ENCODE measurements at regions not wholly inside any gene's neighbourhood (a gene's known extent, or its start where the extent isn't known, plus 50 kb on each side); places are given as distances from the start of the nearest gene placed in this dataset.

GRCh38 chrX:14357314-14357713 is 172.0 kb upstream of the GLRA2 start:
- Histone ChIP-seq H3K23ac (ENCODE audit: low read depth, low read length, poor library complexity) (no peak overlapping the region), H3K79me1 (ENCODE audit: low read depth, low read length) (no peaks in the 10 kb centered on the region), H3K4me1 (ENCODE audit: control insufficient read depth in 2 of 2, insufficient read depth in 1 of 2, low read depth in 1 of 2, low read length in 2 of 2) (no peaks in the 10 kb centered on the region), H2BK120ac (ENCODE audit: low read depth, low read length) (no peak overlapping the region), H2AK5ac (ENCODE audit: low read depth, low read length) (no peak overlapping the region), H3K9me3 (replicated peaks in 1 of 2; ENCODE audit: control insufficient read depth in 2 of 2, insufficient read depth in 1 of 2, low read depth in 1 of 2, low read length in 2 of 2) (no peaks in the 10 kb centered on the region), H3K9ac (ENCODE audit: low read depth, low read length, poor library complexity) (no peak overlapping the region), H3K18ac (ENCODE audit: low read length) (no peak overlapping the region), H2BK15ac (ENCODE audit: low read length) (no peak overlapping the region), H2AFZ (ENCODE audit: low read length) (no peak overlapping the region), H3K4me2 (ENCODE audit: insufficient read depth, low read length, poor library complexity, severe bottlenecking) (no peak overlapping the region), H3K4me3 (ENCODE audit: low read length in 2 of 2) (no peak overlapping the region), H3K27me3 (ENCODE audit: control insufficient read depth in 3 of 3, insufficient read depth in 3 of 3, low read depth in 1 of 3, low read length in 3 of 3) (no peaks in the 10 kb centered on the region), H3K4ac (ENCODE audit: low read length) (no peak overlapping the region), H3K36me3 (replicated peaks in 1 of 2; ENCODE audit: control insufficient read depth in 2 of 2, insufficient read depth in 2 of 2, low read length in 2 of 2) (no peaks in the 10 kb centered on the region), H3K14ac (ENCODE audit: low read length) (no peak overlapping the region), H2BK5ac (ENCODE audit: low read length) (no peak overlapping the region), H4K8ac (ENCODE audit: low read depth, low read length) (no peak overlapping the region), H4K91ac (ENCODE audit: low read depth, low read length, poor library complexity) (no peak overlapping the region), H3K27ac (replicated peaks; ENCODE audit: low read length) (no peak overlapping the region), H2BK12ac (ENCODE audit: low read length) (no peak overlapping the region)
- no peak for DNase-seq (ENCODE audit: low spot score)

- H3K36me3 ChIP-seq (replicated peaks in 1 of 2; ENCODE audit: control insufficient read depth in 2 of 2, insufficient read depth in 2 of 2, low read length in 2 of 2), result no peaks in the 10 kb centered on the region
- H2BK120ac ChIP-seq (ENCODE audit: low read depth, low read length), result no peak overlapping the region
- no CpG with 5 or more reads among the region's 1 CpG for WGBS, 2 donors (ENCODE audit: extremely low coverage in 2 of 2, insufficient read length in 2 of 2, insufficient replicate concordance in 1 of 2)
- H3K23ac ChIP-seq (ENCODE audit: low read depth, low read length, poor library complexity), result no peak overlapping the region
- no peaks in the 10 kb centered on the region for H3K79me1 ChIP-seq (ENCODE audit: low read depth, low read length)
- peaks cover 6 to 7% of the 10 kb centered on the region in 2 donors for H3K4me1 ChIP-seq (ENCODE audit: control insufficient read depth in 2 of 2, insufficient read depth in 1 of 2, low read depth in 1 of 2, low read length in 2 of 2)
- no peak overlapping the region for H3K27ac ChIP-seq (replicated peaks; ENCODE audit: low read length)
- no peak overlapping the region for H2BK15ac ChIP-seq (ENCODE audit: low read length)
- no peak overlapping the region for H4K91ac ChIP-seq (ENCODE audit: low read depth, low read length, poor library complexity)
- H2AFZ ChIP-seq (ENCODE audit: low read length), result no peak overlapping the region
- no peak overlapping the region for H3K4ac ChIP-seq (ENCODE audit: low read length)
- no peaks in the 10 kb centered on the region for H3K27me3 ChIP-seq (ENCODE audit: control insufficient read depth in 3 of 3, insufficient read depth in 3 of 3, low read depth in 1 of 3, low read length in 3 of 3)
- H3K18ac ChIP-seq (ENCODE audit: low read length), result no peak overlapping the region
- no peak overlapping the region for H2AK5ac ChIP-seq (ENCODE audit: low read depth, low read length)
- H3K9ac ChIP-seq (ENCODE audit: low read depth, low read length, poor library complexity), result no peak overlapping the region
- no peak overlapping the region for H3K4me3 ChIP-seq (ENCODE audit: low read length in 2 of 2)
- no peak overlapping the region for H3K14ac ChIP-seq (ENCODE audit: low read length)
- H3K9me3 ChIP-seq (replicated peaks in 1 of 2; ENCODE audit: control insufficient read depth in 2 of 2, insufficient read depth in 1 of 2, low read depth in 1 of 2, low read length in 2 of 2), result no peaks in the 10 kb centered on the region
- no peak overlapping the region for H2BK12ac ChIP-seq (ENCODE audit: low read length)
- DNase-seq (ENCODE audit: low spot score), result no peak
- no peak overlapping the region for H3K4me2 ChIP-seq (ENCODE audit: insufficient read depth, low read length, poor library complexity, severe bottlenecking)
- H4K8ac ChIP-seq (ENCODE audit: low read depth, low read length), result no peak overlapping the region
- no peak overlapping the region for H2BK5ac ChIP-seq (ENCODE audit: low read length)
Measured at GRCh38 chrX:14356401-14356800, 172.9 kb upstream of the GLRA2 start.

- Histone ChIP-seq H3K4ac (ENCODE audit: low read length) (no peak overlapping the region), H3K36me3 (replicated peaks in 1 of 2; ENCODE audit: control insufficient read depth in 2 of 2, insufficient read depth in 2 of 2, low read length in 2 of 2) (no peaks in the 10 kb centered on the region), H3K4me1 (ENCODE audit: control insufficient read depth in 2 of 2, insufficient read depth in 1 of 2, low read depth in 1 of 2, low read length in 2 of 2) (peaks cover 7 to 9% of the 10 kb centered on the region in 2 donors), H3K9ac (ENCODE audit: low read depth, low read length, poor library complexity) (no peak overlapping the region), H2BK120ac (ENCODE audit: low read depth, low read length) (no peak overlapping the region), H2BK15ac (ENCODE audit: low read length) (no peak overlapping the region), H3K9me3 (replicated peaks in 1 of 2; ENCODE audit: control insufficient read depth in 2 of 2, insufficient read depth in 1 of 2, low read depth in 1 of 2, low read length in 2 of 2) (no peaks in the 10 kb centered on the region), H3K27me3 (ENCODE audit: control insufficient read depth in 3 of 3, insufficient read depth in 3 of 3, low read depth in 1 of 3, low read length in 3 of 3) (no peaks in the 10 kb centered on the region), H4K8ac (ENCODE audit: low read depth, low read length) (no peak overlapping the region), H3K4me3 (ENCODE audit: low read length in 2 of 2) (no peak overlapping the region), H4K91ac (ENCODE audit: low read depth, low read length, poor library complexity) (no peak overlapping the region), H2AFZ (ENCODE audit: low read length) (no peak overlapping the region), H3K4me2 (ENCODE audit: insufficient read depth, low read length, poor library complexity, severe bottlenecking) (no peak overlapping the region), H3K27ac (replicated peaks; ENCODE audit: low read length) (no peak overlapping the region), H2AK5ac (ENCODE audit: low read depth, low read length) (no peak overlapping the region), H3K23ac (ENCODE audit: low read depth, low read length, poor library complexity) (no peak overlapping the region), H3K79me1 (ENCODE audit: low read depth, low read length) (no peaks in the 10 kb centered on the region), H3K18ac (ENCODE audit: low read length) (no peak overlapping the region), H2BK12ac (ENCODE audit: low read length) (no peak overlapping the region), H3K14ac (ENCODE audit: low read length) (no peak overlapping the region), H2BK5ac (ENCODE audit: low read length) (no peak overlapping the region)
- no peak for DNase-seq (ENCODE audit: low spot score)
Measured at GRCh38 chrX:14355556-14355955, 173.8 kb upstream of the GLRA2 start.

GRCh38 chrX:14354521-14354920 is 174.8 kb upstream of the GLRA2 start:
- Histone ChIP-seq H2AFZ (ENCODE audit: low read length) (no peak overlapping the region), H2BK12ac (ENCODE audit: low read length) (no peak overlapping the region), H2BK5ac (ENCODE audit: low read length) (no peak overlapping the region), H3K4ac (ENCODE audit: low read length) (no peak overlapping the region), H3K27me3 (ENCODE audit: control insufficient read depth in 3 of 3, insufficient read depth in 3 of 3, low read depth in 1 of 3, low read length in 3 of 3) (no peaks in the 10 kb centered on the region), H3K4me1 (ENCODE audit: control insufficient read depth in 2 of 2, insufficient read depth in 1 of 2, low read depth in 1 of 2, low read length in 2 of 2) (peaks cover 7 to 9% of the 10 kb centered on the region in 2 donors), H3K14ac (ENCODE audit: low read length) (no peak overlapping the region), H3K79me1 (ENCODE audit: low read depth, low read length) (no peaks in the 10 kb centered on the region), H3K9ac (ENCODE audit: low read depth, low read length, poor library complexity) (no peak overlapping the region), H4K91ac (ENCODE audit: low read depth, low read length, poor library complexity) (no peak overlapping the region), H3K36me3 (replicated peaks in 1 of 2; ENCODE audit: control insufficient read depth in 2 of 2, insufficient read depth in 2 of 2, low read length in 2 of 2) (no peaks in the 10 kb centered on the region), H3K4me3 (ENCODE audit: low read length in 2 of 2) (no peak overlapping the region), H4K8ac (ENCODE audit: low read depth, low read length) (no peak overlapping the region), H3K9me3 (replicated peaks in 1 of 2; ENCODE audit: control insufficient read depth in 2 of 2, insufficient read depth in 1 of 2, low read depth in 1 of 2, low read length in 2 of 2) (no peaks in the 10 kb centered on the region), H2BK15ac (ENCODE audit: low read length) (no peak overlapping the region), H3K23ac (ENCODE audit: low read depth, low read length, poor library complexity) (no peak overlapping the region), H2BK120ac (ENCODE audit: low read depth, low read length) (no peak overlapping the region), H2AK5ac (ENCODE audit: low read depth, low read length) (no peak overlapping the region), H3K18ac (ENCODE audit: low read length) (no peak overlapping the region), H3K4me2 (ENCODE audit: insufficient read depth, low read length, poor library complexity, severe bottlenecking) (no peak overlapping the region), H3K27ac (replicated peaks; ENCODE audit: low read length) (no peak overlapping the region)
- no peak for DNase-seq (ENCODE audit: low spot score)
- no CpG with 5 or more reads among the region's 3 CpGs for WGBS, 2 donors (ENCODE audit: extremely low coverage in 2 of 2, insufficient read length in 2 of 2, insufficient replicate concordance in 1 of 2)
